ENCODE measurements at regions not wholly inside any gene's neighbourhood (a gene's known extent, or its start where the extent isn't known, plus 50 kb on each side); places are given as distances from the start of the nearest gene placed in this dataset.

GRCh38 chr10:78659598-78659967 is 409.2 kb upstream of the ZMIZ1 start:
- TF ChIP-seq ELF1 (IDR thresholded peaks at IDR 0.05) (no peak), MEF2A (IDR thresholded peaks at IDR 0.05; ENCODE audit: borderline replicate concordance, low read depth) (no peak), TEAD4 (IDR thresholded peaks at IDR 0.05; ENCODE audit: borderline replicate concordance, insufficient read depth) (no peak), USF1 (IDR thresholded peaks at IDR 0.05; ENCODE audit: borderline replicate concordance, low read depth) (no peak), FOSL2 (IDR thresholded peaks at IDR 0.05; ENCODE audit: borderline replicate concordance, low read depth) (no peak), REST (IDR thresholded peaks at IDR 0.05; ENCODE audit: low read depth, low read length) (no peak), PBX3 (IDR thresholded peaks at IDR 0.05) (no peak), RAD21 (IDR thresholded peaks at IDR 0.05; ENCODE audit: low read length) (no peak), CHD2 (IDR thresholded peaks at IDR 0.05; ENCODE audit: low read length, partially characterized antibody) (no peak), EP300 (IDR thresholded peaks at IDR 0.05; ENCODE audit: borderline replicate concordance in 1 of 2, low read depth in 1 of 2, low read length in 1 of 2) (no peak), POLR2AphosphoS5 (IDR thresholded peaks at IDR 0.05; ENCODE audit: low read depth, low read length) (no peak), IRF3 (IDR thresholded peaks at IDR 0.05; ENCODE audit: low read depth, low read length) (no peak)
- no peaks in the 10 kb centered on the region for H3K79me2 ChIP-seq (ENCODE audit: insufficient read depth)
- H3K27me3 ChIP-seq (ENCODE audit: insufficient read depth) = no peaks in the 10 kb centered on the region
- 0 out of 2 replicates have a peak, but pooled peaks cover 3% of the 10 kb centered on the region for H3K9me3 ChIP-seq
- H4K20me1 ChIP-seq (ENCODE audit: insufficient read depth) = no peaks in the 10 kb centered on the region
- no peaks in the 10 kb centered on the region for H3K36me3 ChIP-seq (replicated peaks in 1 of 2; ENCODE audit: control insufficient read depth in 1 of 2, insufficient read depth in 2 of 2, low read length in 1 of 2)
- no peaks in the 10 kb centered on the region for H3K9me2 ChIP-seq
- H3F3A ChIP-seq (replicated peaks; ENCODE audit: insufficient read depth) = no peaks in the 10 kb centered on the region
- H2AFZ ChIP-seq (ENCODE audit: low read depth) = no peak overlapping the region
- peak overlapping the region in 1 of 2 experiments; percentile 43; a peak in 2 of 4 replicates for H3K27ac ChIP-seq (ENCODE audit: low read depth in 2 of 2, low read length in 1 of 2)
- H3K4me3 ChIP-seq (ENCODE audit: low read depth in 2 of 2, low read length in 1 of 2) = no peak overlapping the region
- no peak for DNase-seq
- ChIA-PET POLR2A (no interaction called here), CTCF (interaction anchor here (1.0 to 3.5 kb wide), 2 partner anchors 15 to 115 kb away, joined by 4 to 12 read pairs; no protein-coding TSS in a partner anchor)
- H3K4me1 ChIP-seq (ENCODE audit: control insufficient read depth in 1 of 2, insufficient read depth in 2 of 2, low read depth in 1 of 2, low read length in 1 of 2) = peaks cover 0 to 33% of the 10 kb centered on the region in 2 experiments; a peak in 2 of 4 replicates
- H3K9ac ChIP-seq = no peak overlapping the region
- H3K4me2 ChIP-seq = no peak overlapping the region
